SIG-M5 treated with dmso at 0.1 percent for 504 hours (cell line): ENCODE measurements at regions not wholly inside any gene's neighbourhood (a gene's known extent, or its start where the extent isn't known, plus 50 kb on each side); places are given as distances from the start of the nearest gene placed in this dataset.

Experiments
- DNase-seq: peaks from one replicate; lab custom pipeline; 2025; ENCODE audit not compliant: unreplicated experiment; lab: John Stamatoyannopoulos, UW

DNA sequence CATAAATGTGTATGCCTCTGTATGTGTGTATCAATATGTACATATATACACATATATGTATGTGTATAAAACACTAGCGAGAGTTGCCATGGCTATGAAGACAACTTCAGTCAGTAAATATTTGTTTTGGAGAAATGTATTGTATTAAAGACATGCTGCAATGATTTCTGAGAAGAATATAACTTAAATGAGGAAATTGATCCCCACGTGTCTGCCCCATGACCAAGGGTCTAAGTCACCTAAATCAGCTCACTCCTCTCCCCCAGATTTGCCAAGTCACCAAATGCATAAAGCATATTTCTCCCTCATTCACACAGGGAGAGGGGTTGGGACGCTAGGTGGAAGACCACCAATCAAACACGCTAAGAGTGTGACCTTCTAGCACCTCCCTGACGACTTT is 58.3 kb upstream of the LYST start:
- no peak for DNase-seq

DNA sequence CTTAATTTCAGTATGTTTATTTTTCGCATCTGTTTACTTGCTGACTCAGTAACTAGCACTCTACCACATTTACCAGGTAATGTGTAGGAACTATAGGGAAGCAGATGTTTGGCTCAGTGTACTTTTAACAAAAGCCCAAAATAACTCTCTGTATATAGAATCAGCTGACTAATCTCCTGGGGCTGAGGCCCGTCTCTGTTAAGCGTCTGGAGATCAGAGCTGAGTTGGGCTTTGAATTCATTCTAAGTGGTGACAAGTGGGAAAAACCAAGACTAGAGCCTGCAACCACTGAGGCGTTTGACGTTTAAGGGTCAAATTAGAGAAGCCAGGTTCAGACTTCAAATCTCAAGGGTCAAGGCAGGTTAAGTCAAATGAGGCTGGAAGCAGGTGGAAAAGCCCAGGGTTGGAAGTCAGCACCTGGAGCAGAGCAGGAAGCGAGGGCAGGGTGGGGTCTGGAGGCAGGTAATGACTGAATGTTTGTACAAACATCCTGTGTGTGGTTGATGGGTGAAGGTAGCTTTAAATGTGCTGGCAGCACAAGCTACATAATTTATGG is 56.8 kb upstream of the LYST start:
- no peak for DNase-seq

- DNase-seq, result no peak
Observed at GRCh38 chr1:235920596-235921375, 54.1 kb upstream of the LYST start.

DNA sequence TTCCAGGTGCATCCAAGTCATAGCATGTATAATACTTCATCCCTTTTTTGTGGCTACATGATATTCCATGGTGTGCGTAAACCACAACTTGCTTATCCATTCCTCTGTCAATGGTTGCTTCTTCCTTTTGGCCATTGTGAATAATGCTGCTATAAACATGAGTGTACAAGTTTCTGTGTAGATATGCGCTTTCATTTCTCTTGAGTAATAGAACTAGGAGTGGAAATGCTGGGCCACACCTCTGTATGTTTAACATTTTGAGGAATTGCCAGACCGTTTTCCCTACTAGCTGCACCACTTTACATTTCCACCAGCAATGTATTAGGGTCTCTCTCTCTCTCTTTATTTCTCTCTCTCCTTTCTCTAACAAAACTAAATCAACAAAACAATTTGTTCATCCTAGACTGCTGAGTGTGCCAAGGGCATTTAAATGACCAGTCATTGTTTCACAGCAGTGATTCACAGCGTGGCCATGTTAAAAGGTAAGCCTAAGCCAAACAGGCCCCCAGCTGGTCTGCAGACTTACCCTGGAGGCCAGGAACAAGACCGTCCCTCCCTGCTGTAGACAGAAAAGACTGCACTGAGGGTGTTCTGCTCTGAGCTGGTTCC is 53.2 kb upstream of the LYST start:
- no peak for DNase-seq

GRCh38 chr1:235919127-235919832 is 52.6 kb upstream of the LYST start:
- no peak for DNase-seq

- DNase-seq, result no peak
Observed at GRCh38 chr1:235918465-235918864, 51.8 kb upstream of the LYST start.

DNA sequence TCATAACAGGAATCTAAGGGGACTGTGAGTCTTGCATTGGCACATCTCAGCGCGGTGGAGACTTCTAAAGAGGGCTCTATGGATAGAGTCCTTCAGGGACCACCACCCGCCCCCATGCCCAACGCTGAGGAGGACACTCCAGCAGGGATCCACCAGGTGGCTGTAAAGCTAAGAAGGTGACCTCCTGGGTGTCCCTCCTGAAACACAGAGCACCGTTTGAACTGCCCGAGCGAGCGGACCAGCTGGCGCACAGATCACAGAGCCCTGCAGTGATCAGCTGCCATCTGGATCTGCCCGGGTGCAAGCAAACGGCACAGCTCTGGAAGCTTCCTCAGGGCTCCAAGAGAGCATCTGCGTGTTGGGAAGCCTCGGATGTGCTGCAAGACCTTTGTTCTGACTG is 51.3 kb upstream of the LYST start:
- DNase-seq, result no peak

GRCh38 chr1:235917267-235917811 is 50.6 kb upstream of the LYST start:
- DNase-seq, result peak; percentile 96
